Central memory CD4-positive, alpha-beta T cell (primary cell): ENCODE measurements at regions not wholly inside any gene's neighbourhood (a gene's known extent, or its start where the extent isn't known, plus 50 kb on each side); places are given as distances from the start of the nearest gene placed in this dataset.
A peak's percentile ranks its signal among the peaks of the same experiment; 100 is the strongest.
"Not testable (repeated sequence)": the region's sequence is repeated elsewhere in the genome, so short reads cannot be mapped to it uniquely, and the experiment has no call there.

Experiments used
- DNase-seq: peaks from one replicate; pipeline ENCODE4 v3.0.0; 2022

GRCh38 chr3:101913168-101913567, 63.9 kb downstream of the NFKBIZ start:
- DNase-seq = no peak

DNA sequence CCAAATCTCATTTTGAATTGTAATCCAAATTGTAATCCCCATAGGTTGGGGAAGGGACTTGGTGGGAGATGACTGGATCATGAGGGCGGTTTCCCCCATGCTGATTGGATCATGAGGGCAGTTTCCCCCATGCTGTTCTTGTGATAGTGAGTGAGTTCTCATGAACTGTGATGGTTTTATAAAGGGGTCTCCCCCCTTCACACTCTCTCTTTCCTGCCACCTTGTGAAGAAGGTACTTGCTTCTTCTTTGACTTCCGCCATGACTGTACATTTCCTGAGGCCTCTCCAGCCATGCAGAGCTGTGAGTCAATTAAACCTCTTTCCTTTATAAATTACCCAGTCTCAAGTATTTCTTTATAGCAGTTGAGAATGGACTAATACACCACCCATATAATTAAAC, 68.4 kb downstream of the NFKBIZ start:
- not testable (repeated sequence) for DNase-seq

GRCh38 chr3:101922151-101922725, 72.9 kb downstream of the NFKBIZ start:
- DNase-seq = not testable (repeated sequence)

GRCh38 chr3:101924621-101925020, 75.3 kb downstream of the NFKBIZ start:
- not testable (repeated sequence) for DNase-seq

DNA sequence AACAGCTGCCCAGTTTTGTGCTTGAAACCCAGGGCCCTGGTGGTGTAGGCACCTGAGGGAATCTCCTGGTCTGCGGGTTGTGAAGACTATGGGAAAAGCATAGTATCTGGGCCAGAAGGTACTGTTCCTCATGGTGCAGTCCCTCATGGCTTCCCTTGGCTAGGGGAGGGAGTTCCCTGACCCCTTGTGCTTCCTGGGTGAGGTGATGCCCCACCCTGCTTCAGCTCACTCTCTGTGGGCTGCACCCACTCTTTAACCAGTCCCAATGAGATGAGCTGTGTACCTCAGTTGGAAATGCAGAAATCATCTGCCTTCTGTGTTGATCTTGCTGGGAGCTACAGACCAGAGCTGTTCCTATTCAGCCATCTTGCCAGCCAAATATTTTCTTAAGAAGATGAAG, 75.8 kb downstream of the NFKBIZ start:
- not testable (repeated sequence) for DNase-seq

DNA sequence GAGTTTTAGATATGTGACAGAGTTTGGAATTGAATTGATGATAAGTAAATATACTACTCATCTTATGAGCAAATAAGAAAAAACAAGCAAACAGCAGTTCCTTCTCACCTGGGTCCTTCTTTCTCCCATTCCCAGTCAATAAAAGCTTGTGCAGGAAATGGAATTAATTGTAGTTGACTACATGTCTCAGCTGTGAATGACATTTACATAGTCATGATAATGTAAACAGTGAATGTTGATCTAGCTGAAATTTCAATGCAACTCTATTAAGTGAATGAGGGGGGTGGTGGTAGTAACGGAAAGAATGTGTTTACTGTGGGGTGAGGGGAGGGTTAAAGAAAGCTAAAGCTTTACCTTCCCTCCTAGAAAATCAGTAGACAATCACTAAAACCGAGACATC, 76.2 kb downstream of the NFKBIZ start:
- no peak for DNase-seq

GRCh38 chr3:101926594-101927105, 77.3 kb downstream of the NFKBIZ start:
- no peak for DNase-seq

- DNase-seq = no peak
Measured at GRCh38 chr3:101928890-101929289, 79.6 kb downstream of the NFKBIZ start.

DNA sequence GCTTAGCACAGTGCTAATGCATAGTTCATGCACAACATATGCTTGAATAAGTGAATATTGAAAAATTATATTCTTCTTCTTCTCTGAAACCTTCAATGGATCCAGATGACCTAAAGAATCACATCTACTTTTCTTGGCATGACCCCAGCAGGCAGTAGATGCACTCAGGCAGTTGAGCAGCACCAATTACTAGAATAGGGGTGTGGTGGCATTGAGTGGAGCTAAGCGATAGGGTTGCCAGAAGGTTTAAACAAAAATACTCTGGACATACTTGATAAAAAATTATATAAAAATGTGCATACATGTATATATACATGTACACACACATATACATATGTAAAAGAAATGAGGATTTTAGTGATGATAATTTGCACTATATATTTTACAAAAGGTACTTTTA, 81.8 kb downstream of the NFKBIZ start:
- DNase-seq = no peak

GRCh38 chr3:101932326-101933068, 83.2 kb downstream of the NFKBIZ start:
- no peak for DNase-seq

DNA sequence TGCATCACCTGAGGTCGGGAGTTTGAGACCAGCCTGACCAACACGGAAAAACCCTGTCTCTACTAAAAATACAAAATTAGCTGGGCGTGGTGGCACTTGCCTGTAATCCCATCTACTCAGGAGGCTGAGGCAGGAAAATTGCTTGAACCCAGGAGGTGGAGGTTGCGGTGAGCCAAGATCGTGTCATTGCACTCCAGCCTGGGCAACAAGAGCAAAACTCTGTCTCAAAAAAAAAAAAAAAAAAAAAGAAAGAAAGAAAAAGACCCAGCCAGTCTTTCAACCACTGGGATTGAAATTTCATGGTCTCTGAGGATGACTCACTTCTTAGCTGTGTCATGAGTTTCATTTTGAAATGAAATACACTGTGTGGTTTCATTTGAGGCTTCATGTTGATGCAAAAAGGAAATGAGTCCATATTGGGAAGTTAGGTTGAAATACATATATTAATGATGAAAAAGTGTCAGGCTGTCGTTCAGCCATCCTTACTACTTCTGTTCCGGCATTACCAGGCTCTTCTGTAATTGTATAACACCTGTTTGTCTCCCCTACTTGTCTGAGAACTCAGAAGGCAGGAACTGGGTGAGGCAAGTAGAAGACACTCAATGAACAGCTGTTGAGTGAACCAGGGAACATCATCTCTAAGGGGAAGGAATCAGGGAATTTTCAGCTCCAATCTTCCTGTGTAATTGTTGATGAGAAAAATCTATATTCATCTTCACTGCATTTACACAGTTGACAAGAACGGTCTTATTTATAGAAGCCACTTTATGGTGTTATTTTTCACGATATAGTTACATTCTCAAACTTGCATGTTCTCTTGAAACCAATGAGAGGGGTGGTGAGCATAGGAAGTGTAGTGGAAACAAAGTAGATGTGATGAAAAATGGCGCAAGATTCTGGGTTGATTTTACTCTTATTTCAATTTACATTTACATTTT, 87.4 kb downstream of the NFKBIZ start:
- DNase-seq = peak; percentile 70

- no peak for DNase-seq
Measured at GRCh38 chr3:101938262-101938847, 89.0 kb downstream of the NFKBIZ start.

GRCh38 chr3:101939361-101940049, 90.2 kb downstream of the NFKBIZ start:
- DNase-seq = no peak

GRCh38 chr3:101940521-101941317, 91.4 kb downstream of the NFKBIZ start:
- DNase-seq = no peak

- no peak for DNase-seq
Measured at GRCh38 chr3:101941318-101942040, 92.2 kb downstream of the NFKBIZ start.

DNA sequence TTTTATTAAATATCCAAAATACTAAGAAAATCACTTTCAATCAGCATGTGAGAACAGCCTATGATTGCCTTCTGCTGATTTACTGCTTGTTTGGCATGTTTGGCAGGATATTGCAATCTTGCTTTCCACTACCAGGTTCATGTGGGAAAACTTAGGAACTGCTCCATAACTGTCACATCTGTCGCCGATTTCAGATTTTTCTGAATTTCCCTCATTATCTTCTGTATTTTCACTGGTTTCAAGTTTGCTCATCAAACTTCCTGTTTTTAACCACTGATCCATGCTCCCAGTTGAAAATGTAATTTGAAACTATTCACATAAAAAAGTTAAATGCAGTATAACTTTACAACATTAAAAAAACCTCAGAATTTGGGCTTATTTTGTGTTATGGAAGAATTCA, 93.0 kb downstream of the NFKBIZ start:
- no peak for DNase-seq

DNA sequence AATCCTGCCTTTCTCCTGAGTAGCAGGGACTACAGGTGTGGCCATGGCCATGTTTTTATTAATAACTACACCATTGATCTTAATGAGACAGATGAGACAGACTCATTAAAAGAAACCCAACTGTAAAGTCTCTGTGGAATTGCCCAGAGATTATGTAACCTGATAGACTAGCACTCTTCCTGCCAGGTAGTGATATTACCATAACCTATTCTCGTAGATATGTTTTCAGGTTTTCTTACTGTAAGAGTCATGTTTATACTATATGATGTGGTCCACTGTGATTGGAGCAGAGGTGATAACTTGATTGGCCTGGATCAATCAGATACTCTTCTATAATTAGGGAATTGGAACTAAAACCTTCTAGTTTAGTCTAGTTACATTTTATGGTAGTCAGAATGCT, 93.7 kb downstream of the NFKBIZ start:
- DNase-seq = no peak

DNA sequence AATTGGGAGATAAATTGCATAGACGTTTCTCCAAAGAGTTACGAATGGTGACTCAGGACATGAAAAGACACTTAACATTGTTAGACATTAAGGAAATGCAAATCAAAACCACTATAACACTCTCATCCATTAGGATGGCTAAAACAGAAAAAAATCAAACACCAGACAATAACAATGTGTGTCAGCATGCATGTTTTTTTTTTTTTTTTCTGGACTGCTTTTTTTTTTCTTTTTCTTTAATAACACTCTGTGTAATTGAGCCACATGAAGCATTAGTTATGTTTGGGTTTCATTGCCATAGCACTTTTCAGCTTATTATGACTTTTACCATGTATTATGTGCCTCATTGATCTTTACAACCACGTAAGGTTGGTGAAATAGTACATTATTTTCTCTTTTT, 95.0 kb downstream of the NFKBIZ start:
- no peak for DNase-seq

DNA sequence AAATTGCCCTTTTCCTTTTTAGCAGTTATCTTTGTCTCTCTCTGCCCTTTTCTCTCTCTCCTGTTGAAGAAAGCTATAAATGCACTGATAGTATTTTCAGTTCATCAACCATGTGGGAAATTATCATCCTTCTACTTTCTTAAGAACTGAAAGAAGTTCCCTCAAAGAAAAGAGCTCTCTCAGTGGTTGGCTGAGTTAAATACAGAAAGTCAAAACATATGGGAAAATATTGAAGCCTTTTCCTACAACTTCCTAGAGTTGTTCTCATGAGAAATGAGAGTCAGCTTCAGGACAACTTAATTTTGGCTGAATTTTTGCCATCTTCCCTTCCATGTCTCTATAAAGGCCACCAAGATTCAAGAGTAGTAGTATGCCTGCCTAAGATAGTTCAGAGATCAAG, 96.7 kb downstream of the NFKBIZ start:
- no peak for DNase-seq

- no peak for DNase-seq
Measured at GRCh38 chr3:101946906-101947305, 97.6 kb downstream of the NFKBIZ start.

- no peak for DNase-seq
Measured at GRCh38 chr3:101950510-101950909, 101.2 kb downstream of the NFKBIZ start.
